NT2/D1 (cell line): ENCODE measurements at regions not wholly inside any gene's neighbourhood (a gene's known extent, or its start where the extent isn't known, plus 50 kb on each side); places are given as distances from the start of the nearest gene placed in this dataset.

ENCODE experiments used
- SUZ12 ChIP-seq: IDR thresholded peaks from 2 replicates; pipeline ENCODE4 v1.6.1; 2011; ENCODE audit not compliant: insufficient read length, insufficient read depth; ENCODE audit errors: extremely low read depth
- YY1 ChIP-seq: IDR thresholded peaks from 2 replicates; pipeline ENCODE4 v1.6.1; 2011; ENCODE audit not compliant: insufficient read length, insufficient read depth
- ZNF274 ChIP-seq: IDR thresholded peaks from 2 replicates; pipeline ENCODE4 v1.6.1; 2011; ENCODE audit warnings: mild to moderate bottlenecking, low read depth, low read length

DNA sequence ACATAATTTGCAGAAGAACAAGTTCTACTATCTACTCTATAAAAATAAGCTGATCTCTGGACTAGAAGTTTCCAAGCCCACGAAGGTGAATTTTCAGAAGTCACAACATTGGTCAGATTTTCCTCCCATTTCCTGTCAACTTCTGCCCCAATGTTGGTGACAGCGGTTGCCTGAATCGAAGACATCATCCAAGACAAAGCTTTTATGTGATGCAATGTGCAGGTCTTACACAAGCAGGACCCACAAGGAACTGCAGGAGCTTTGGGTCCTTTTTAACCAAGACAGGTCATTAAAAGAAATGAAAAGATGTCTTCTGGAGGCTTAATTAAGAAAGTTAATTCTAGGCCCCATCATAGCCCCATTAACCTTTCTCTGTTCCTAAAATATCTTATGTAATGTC, 125.6 kb upstream of the BLID start:
- no peak for TF ChIP-seq ZNF274
- TF ChIP-seq YY1 = no peak
- no peak for TF ChIP-seq SUZ12
